IMR-90 (cell line): ENCODE measurements at regions not wholly inside any gene's neighbourhood (a gene's known extent, or its start where the extent isn't known, plus 50 kb on each side); places are given as distances from the start of the nearest gene placed in this dataset.

ENCODE experiments used
- ATAC-seq: fragments of 200-7000 bp; cut with Tn5 transposase; 2 replicates; pipeline ENCODE4 v1.9.1; 2020; ENCODE audit warnings: low read depth, mild to moderate bottlenecking, moderate library complexity
- BruUV-seq: library from RNA; stranded (reverse); fragments of 400-500 nt; replicated peaks from 2 replicates; lab custom pipeline; 2021; lab: Mats Ljungman, UMichigan
- CTCF ChIA-PET: fragments of 300-600 bp; formaldehyde crosslinking; extraction: SDS; loops from one replicate; lab custom pipeline; 2021; ENCODE audit warnings: antibody characterized with exemption; lab: Yijun Ruan, JAX
- POLR2A ChIA-PET: fragments of 300-600 bp; sonication (Branson Sonifier 250); formaldehyde crosslinking; loops from one replicate; lab custom pipeline; 2022; ENCODE audit warnings: antibody characterized with exemption; ENCODE audit not compliant: unreplicated experiment; lab: Charles Lee
- DNase-seq: peaks from one replicate; pipeline ENCODE4 v3.0.0; 2013
- H2AFZ ChIP-seq: replicated peaks from 2 replicates; pipeline ENCODE3; 2013; ENCODE audit warnings: low read length, mild to moderate bottlenecking; ENCODE audit not compliant: poor library complexity
- H2AK5ac ChIP-seq: 2 replicates; pipeline ENCODE4 v1.6.1; 2013; ENCODE audit warnings: low read depth, low read length, inconsistent platforms
- H2AK9ac ChIP-seq: replicated peaks from 2 replicates; pipeline ENCODE3; 2013; ENCODE audit warnings: mild to moderate bottlenecking, low read depth, low read length, moderate library complexity; ENCODE audit not compliant: poor library complexity
- H2BK120ac ChIP-seq: 2 replicates; pipeline ENCODE4 v1.6.1; 2013; ENCODE audit warnings: low read depth, low read length, inconsistent platforms
- H2BK15ac ChIP-seq: 3 replicates; pipeline ENCODE4 v1.6.1; 2013; ENCODE audit warnings: low read depth, low read length, inconsistent platforms
- H2BK20ac ChIP-seq: 2 replicates; pipeline ENCODE4 v1.6.1; 2013; ENCODE audit warnings: low read depth, mild to moderate bottlenecking, inconsistent platforms, low read length, moderate library complexity
- H2BK5ac ChIP-seq: 2 replicates; pipeline ENCODE4 v1.6.1; 2013; ENCODE audit warnings: mild to moderate bottlenecking, low read depth, low read length, inconsistent platforms; ENCODE audit not compliant: poor library complexity, severe bottlenecking
- H3K14ac ChIP-seq: replicated peaks from 2 replicates; pipeline ENCODE4 v1.6.1; 2013; ENCODE audit warnings: low read depth, low read length, inconsistent platforms
- H3K18ac ChIP-seq: 2 replicates; pipeline ENCODE4 v1.6.1; 2013; ENCODE audit warnings: low read depth, low read length, control low read depth
- H3K23ac ChIP-seq: 2 replicates; pipeline ENCODE4 v1.6.1; 2013; ENCODE audit warnings: low read depth, low read length, inconsistent platforms
- H3K27ac ChIP-seq: 2 replicates; pipeline ENCODE4 v1.5.1; 2013; ENCODE audit warnings: mild to moderate bottlenecking, control low read depth, low read length; ENCODE audit not compliant: insufficient read depth
- H3K27me3 ChIP-seq: 2 replicates; pipeline ENCODE4 v1.6.1; 2013; ENCODE audit warnings: low read length; ENCODE audit not compliant: control insufficient read depth, insufficient read depth
- H3K36me3 ChIP-seq: 2 replicates; pipeline ENCODE4 v1.6.1; 2013; ENCODE audit warnings: low read length, mixed read lengths; ENCODE audit not compliant: control insufficient read depth, insufficient read depth
- H3K4ac ChIP-seq: 2 replicates; pipeline ENCODE4 v1.6.1; 2013; ENCODE audit warnings: low read depth, low read length, inconsistent platforms
- H3K4me1 ChIP-seq: 2 replicates; pipeline ENCODE4 v1.6.1; 2013; ENCODE audit warnings: low read length, mixed read lengths; ENCODE audit not compliant: control insufficient read depth, insufficient read depth
- H3K4me2 ChIP-seq: 2 replicates; pipeline ENCODE4 v1.6.1; 2013; ENCODE audit warnings: low read depth, mild to moderate bottlenecking, control low read depth, low read length, moderate library complexity
- H3K4me3 ChIP-seq: 2 replicates; pipeline ENCODE4 v1.5.1; 2013; ENCODE audit warnings: low read depth, mild to moderate bottlenecking, control low read depth, low read length, moderate library complexity; ENCODE audit not compliant: insufficient read depth
- H3K56ac ChIP-seq: 2 replicates; pipeline ENCODE4 v1.6.1; 2013; ENCODE audit warnings: low read length, inconsistent platforms; ENCODE audit not compliant: insufficient read depth; ENCODE audit errors: extremely low read depth
- H3K79me1 ChIP-seq, 2 experiments: 2 replicates each; pipeline ENCODE4 v1.6.1; 2013; ENCODE audit warnings: low read length in 2 of 2, inconsistent platforms in 1 of 2, low read depth in 1 of 2
- H3K9ac ChIP-seq: 2 replicates; pipeline ENCODE4 v1.6.1; 2013; ENCODE audit warnings: low read depth, low read length, control low read depth
- H3K9me1 ChIP-seq: 2 replicates; pipeline ENCODE4 v1.6.1; 2013; ENCODE audit warnings: low read length, inconsistent platforms; ENCODE audit not compliant: insufficient read depth
- H3K9me3 ChIP-seq: 2 replicates; pipeline ENCODE4 v1.6.1; 2013; ENCODE audit warnings: low read length; ENCODE audit not compliant: control insufficient read depth, insufficient read depth
- H4K20me1 ChIP-seq: 2 replicates; pipeline ENCODE4 v1.6.1; 2013; ENCODE audit warnings: low read length, inconsistent platforms; ENCODE audit not compliant: insufficient read depth
- H4K5ac ChIP-seq: 2 replicates; pipeline ENCODE4 v1.6.1; 2013; ENCODE audit warnings: mild to moderate bottlenecking, low read depth, low read length, control low read depth
- H4K8ac ChIP-seq, 2 experiments: 2 replicates each; pipeline ENCODE4 v1.6.1; 2013; ENCODE audit warnings: low read depth in 2 of 2, low read length in 2 of 2, control low read depth in 1 of 2, inconsistent platforms in 1 of 2
- H4K91ac ChIP-seq: 2 replicates; pipeline ENCODE4 v1.6.1; 2013; ENCODE audit warnings: low read depth, low read length, inconsistent platforms; ENCODE audit not compliant: insufficient read depth
- BHLHE40 ChIP-seq: fragments of 150-350 bp; IDR thresholded peaks from 2 replicates; pipeline ENCODE4 v1.6.1; 2016; ENCODE audit warnings: mild to moderate bottlenecking, low read depth, low read length
- CHD1 ChIP-seq: IDR thresholded peaks from 2 replicates; pipeline ENCODE4 v1.6.1; 2012; ENCODE audit warnings: low read depth, low read length, improper control_type of control experiment
- FOS ChIP-seq: fragments of 150-350 bp; IDR thresholded peaks from 2 replicates; pipeline ENCODE4 v1.6.1; 2016; ENCODE audit warnings: low read depth, low read length
- MAFK ChIP-seq: IDR thresholded peaks from 2 replicates; pipeline ENCODE4 v1.6.1; 2012; ENCODE audit warnings: low read depth, low read length, improper control_type of control experiment
- MXI1 ChIP-seq: IDR thresholded peaks from 2 replicates; pipeline ENCODE4 v1.6.1; 2012; ENCODE audit warnings: low read depth, mild to moderate bottlenecking, low read length, moderate library complexity, borderline replicate concordance
- NFE2L2 ChIP-seq: fragments of 150-350 bp; IDR thresholded peaks from 2 replicates; pipeline ENCODE4 v1.6.1; 2016; ENCODE audit warnings: low read depth, mild to moderate bottlenecking, low read length
- POLR2A ChIP-seq: IDR thresholded peaks from 2 replicates; pipeline ENCODE4 v1.6.1; 2012; ENCODE audit warnings: mild to moderate bottlenecking, low read depth, low read length
- RAD21 ChIP-seq: IDR thresholded peaks from 2 replicates; pipeline ENCODE4 v1.6.1; 2012; ENCODE audit warnings: low read length, improper control_type of control experiment
- RCOR1 ChIP-seq: IDR thresholded peaks from 2 replicates; pipeline ENCODE4 v1.6.1; 2012; ENCODE audit warnings: mild to moderate bottlenecking, low read length, improper control_type of control experiment; ENCODE audit not compliant: insufficient replicate concordance
- RFX5 ChIP-seq: IDR thresholded peaks from 2 replicates; pipeline ENCODE4 v1.8.0; 2012; ENCODE audit warnings: low read depth, mild to moderate bottlenecking, low read length, moderate library complexity
- SMC3 ChIP-seq: fragments of 150-350 bp; IDR thresholded peaks from 2 replicates; pipeline ENCODE4 v1.6.1; 2016; ENCODE audit warnings: low read depth, mild to moderate bottlenecking, antibody characterized with exemption, low read length, moderate library complexity
- WGBS, 2 experiments: methylation state at CpG; one replicate each; pipeline versions ENCODE4 v1.1.5 to v1.1.7; 2013; ENCODE audit warnings: missing lambda C conversion rate in 2 of 2; ENCODE audit not compliant: insufficient read length in 1 of 2; ENCODE audit errors: extremely low coverage in 2 of 2; 5-methylcytosine and 5-hydroxymethylcytosine counted together
- dilution Hi-C: fragments of 300-500 bp; cut with HindIII; formaldehyde crosslinking; loops from one replicate; pipeline ENCODE4 v1.14.3; 2018; ENCODE audit warnings: low sequenced_read_pairs; ENCODE audit not compliant: unreplicated experiment
- in situ Hi-C: fragments of 300-500 bp; cut with MboI; formaldehyde crosslinking; loops from 3 replicates; pipeline ENCODE4 v1.14.3; 2019; ENCODE audit warnings: low sequenced_read_pairs, inconsistent platforms, mixed read lengths
- intact Hi-C: fragments of 100-400 bp; cut with micrococcal nuclease; formaldehyde crosslinking; loops from 2 replicates; pipeline ENCODE4 v1.10.0; 2022
- TF ChIP-seq, protein P1 (sequence below): fragments of 150-350 bp; IDR thresholded peaks from 2 replicates; pipeline ENCODE4 v1.6.1; 2017; ENCODE audit warnings: mild to moderate bottlenecking, antibody characterized with exemption, low read length, low read depth
- TF ChIP-seq, protein P2 (sequence below): conservative IDR thresholded peaks from 2 replicates; pipeline ENCODE4 v1.5.1; 2012; ENCODE audit warnings: mild to moderate bottlenecking, low read depth, low read length, improper control_type of control experiment

DNA sequence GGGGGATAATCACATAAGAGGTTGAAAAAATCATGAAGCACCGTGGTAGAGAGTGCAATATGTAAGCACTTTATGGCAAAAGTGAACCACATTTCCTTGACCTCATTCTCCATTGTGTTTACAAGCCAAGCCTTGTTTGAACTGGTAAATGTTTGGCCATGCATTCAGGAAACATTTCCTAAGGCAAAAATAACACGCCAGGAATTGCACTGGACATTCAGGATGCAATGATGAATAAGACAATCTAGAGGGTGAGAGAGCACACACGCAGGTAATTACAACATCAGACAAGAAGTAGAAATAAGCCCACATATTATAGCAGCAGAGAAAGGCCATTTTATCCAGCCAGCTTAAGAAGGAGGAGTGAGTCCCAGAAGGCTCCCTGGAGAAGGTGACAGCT is 218.0 kb upstream of the OSR1 start:
- no TSS peak for BruUV-seq
- H4K5ac ChIP-seq = no peak overlapping the region
- H3K27ac ChIP-seq = no peak overlapping the region
- H2AFZ ChIP-seq = no peak overlapping the region
- H3K56ac ChIP-seq = no peak overlapping the region
- ATAC-seq = no peak
- no peaks in the 10 kb centered on the region for H4K20me1 ChIP-seq
- no peak overlapping the region for H4K8ac ChIP-seq
- peaks cover 5% of the 10 kb centered on the region for H3K4me1 ChIP-seq
- no peak overlapping the region for H2AK5ac ChIP-seq
- no peaks in the 10 kb centered on the region for H3K79me1 ChIP-seq
- no peak for DNase-seq
- no peak for TF ChIP-seq POLR2A
- TF ChIP-seq MAFK = no peak
- TF ChIP-seq, protein P1, sequence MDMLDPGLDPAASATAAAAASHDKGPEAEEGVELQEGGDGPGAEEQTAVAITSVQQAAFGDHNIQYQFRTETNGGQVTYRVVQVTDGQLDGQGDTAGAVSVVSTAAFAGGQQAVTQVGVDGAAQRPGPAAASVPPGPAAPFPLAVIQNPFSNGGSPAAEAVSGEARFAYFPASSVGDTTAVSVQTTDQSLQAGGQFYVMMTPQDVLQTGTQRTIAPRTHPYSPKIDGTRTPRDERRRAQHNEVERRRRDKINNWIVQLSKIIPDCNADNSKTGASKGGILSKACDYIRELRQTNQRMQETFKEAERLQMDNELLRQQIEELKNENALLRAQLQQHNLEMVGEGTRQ = no peak
- no peak for TF ChIP-seq RAD21
- TF ChIP-seq SMC3 = no peak
- no peak for TF ChIP-seq RCOR1
- TF ChIP-seq BHLHE40 = no peak
- TF ChIP-seq RFX5 = no peak
- no peak for TF ChIP-seq FOS
- no peak for TF ChIP-seq MXI1
- no peak for TF ChIP-seq NFE2L2
- TF ChIP-seq, protein P2, sequence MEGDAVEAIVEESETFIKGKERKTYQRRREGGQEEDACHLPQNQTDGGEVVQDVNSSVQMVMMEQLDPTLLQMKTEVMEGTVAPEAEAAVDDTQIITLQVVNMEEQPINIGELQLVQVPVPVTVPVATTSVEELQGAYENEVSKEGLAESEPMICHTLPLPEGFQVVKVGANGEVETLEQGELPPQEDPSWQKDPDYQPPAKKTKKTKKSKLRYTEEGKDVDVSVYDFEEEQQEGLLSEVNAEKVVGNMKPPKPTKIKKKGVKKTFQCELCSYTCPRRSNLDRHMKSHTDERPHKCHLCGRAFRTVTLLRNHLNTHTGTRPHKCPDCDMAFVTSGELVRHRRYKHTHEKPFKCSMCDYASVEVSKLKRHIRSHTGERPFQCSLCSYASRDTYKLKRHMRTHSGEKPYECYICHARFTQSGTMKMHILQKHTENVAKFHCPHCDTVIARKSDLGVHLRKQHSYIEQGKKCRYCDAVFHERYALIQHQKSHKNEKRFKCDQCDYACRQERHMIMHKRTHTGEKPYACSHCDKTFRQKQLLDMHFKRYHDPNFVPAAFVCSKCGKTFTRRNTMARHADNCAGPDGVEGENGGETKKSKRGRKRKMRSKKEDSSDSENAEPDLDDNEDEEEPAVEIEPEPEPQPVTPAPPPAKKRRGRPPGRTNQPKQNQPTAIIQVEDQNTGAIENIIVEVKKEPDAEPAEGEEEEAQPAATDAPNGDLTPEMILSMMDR = no peak
- TF ChIP-seq CHD1 = no peak
- H2BK120ac ChIP-seq = no peak overlapping the region
- no peak overlapping the region for H3K18ac ChIP-seq
- no peak overlapping the region for H2AK9ac ChIP-seq
- CTCF ChIA-PET = no interaction called here
- H3K9me3 ChIP-seq = no peaks in the 10 kb centered on the region
- H3K9me1 ChIP-seq = 0 out of 2 replicates have a peak, but pooled peaks cover 3% of the 10 kb centered on the region
- no peaks in the 10 kb centered on the region for H3K36me3 ChIP-seq
- dilution Hi-C loops = no loop called here
- H3K23ac ChIP-seq = no peak overlapping the region
- peaks cover 6% of the 10 kb centered on the region for H3K27me3 ChIP-seq
- POLR2A ChIA-PET = no interaction called here
- no peak overlapping the region for H3K4ac ChIP-seq
- H3K4me3 ChIP-seq = no peak overlapping the region
- no peak overlapping the region for H2BK15ac ChIP-seq
- H3K14ac ChIP-seq = no peak overlapping the region
- no peak overlapping the region for H3K9ac ChIP-seq
- no peak overlapping the region for H3K4me2 ChIP-seq
- WGBS, 2 experiments = no CpG with 5 or more reads among the region's 3 CpGs
- intact Hi-C loops = no loop called here
- H2BK20ac ChIP-seq = no peak overlapping the region
- in situ Hi-C loops = no loop called here
- H4K91ac ChIP-seq = no peak overlapping the region
- no peak overlapping the region for H2BK5ac ChIP-seq
